Panc1 (cell line): ENCODE measurements at regions not wholly inside any gene's neighbourhood (a gene's known extent, or its start where the extent isn't known, plus 50 kb on each side); places are given as distances from the start of the nearest gene placed in this dataset.

Experiments
- ATAC-seq: fragments of 200-7000 bp; cut with Tn5 transposase; 2 replicates; pipeline ENCODE4 v1.9.1; 2020; ENCODE audit warnings: mild to moderate bottlenecking, moderate library complexity
- BruUV-seq: library from RNA; stranded (reverse); fragments of 400-500 nt; replicated peaks from 2 replicates; lab custom pipeline; 2021; lab: Mats Ljungman, UMichigan
- CTCF ChIA-PET: fragments of 300-600 bp; sonication (Branson Sonifier 250); formaldehyde crosslinking; loops from one replicate; lab custom pipeline; 2022; ENCODE audit warnings: antibody characterized with exemption; lab: Charles Lee
- POLR2A ChIA-PET: fragments of 300-600 bp; sonication (Branson Sonifier 250); formaldehyde crosslinking; loops from one replicate; lab custom pipeline; 2022; ENCODE audit warnings: antibody characterized with exemption; lab: Charles Lee
- DNase-seq: peaks from one replicate; pipeline ENCODE4 v3.0.0-alpha.2; 2010; ENCODE audit warnings: low read depth, low spot score
- H3K27ac ChIP-seq: 2 replicates; pipeline ENCODE4 v1.5.1; 2011; ENCODE audit warnings: mild to moderate bottlenecking, low read length, inconsistent platforms
- H3K27me3 ChIP-seq: fragments of 200-500 bp; sonication (Bioruptor generic); 2 replicates; pipeline ENCODE4 v1.6.0; 2014; ENCODE audit warnings: low read length, inconsistent platforms; ENCODE audit not compliant: control insufficient read depth, insufficient read depth
- H3K36me3 ChIP-seq: fragments of 200-500 bp; sonication (Bioruptor generic); 2 replicates; pipeline ENCODE4 v1.5.1; 2014; ENCODE audit warnings: inconsistent platforms, mild to moderate bottlenecking, low read length, moderate library complexity; ENCODE audit not compliant: control insufficient read depth, insufficient read depth
- H3K4me1 ChIP-seq: 2 replicates; pipeline ENCODE4 v1.5.1; 2011; ENCODE audit warnings: inconsistent platforms, mild to moderate bottlenecking, low read length, moderate library complexity; ENCODE audit not compliant: control insufficient read depth, insufficient read depth
- H3K4me3 ChIP-seq, 2 experiments: 2 replicates each; pipeline ENCODE4 v1.5.1; 2011 to 2012; ENCODE audit warnings: low read depth in 2 of 2, low read length in 2 of 2, mild to moderate bottlenecking in 2 of 2, inconsistent platforms in 1 of 2, moderate library complexity in 1 of 2
- H3K9me3 ChIP-seq: fragments of 200-500 bp; sonication (Bioruptor generic); 2 replicates; pipeline ENCODE4 v1.5.1; 2014; ENCODE audit warnings: low read depth, mild to moderate bottlenecking, inconsistent platforms, low read length, moderate library complexity; ENCODE audit not compliant: control insufficient read depth, insufficient read depth
- POLR2AphosphoS5 ChIP-seq: IDR thresholded peaks from 2 replicates; pipeline ENCODE4 v1.6.1; 2012; ENCODE audit warnings: mild to moderate bottlenecking, low read depth, low read length, moderate library complexity
- SIN3A ChIP-seq: IDR thresholded peaks from 2 replicates; pipeline ENCODE4 v1.6.1; 2012; ENCODE audit warnings: low read depth, mild to moderate bottlenecking, low read length, moderate library complexity, borderline replicate concordance; ENCODE audit not compliant: insufficient read depth
- TCF7L2 ChIP-seq: IDR thresholded peaks from 2 replicates; pipeline ENCODE4 v1.6.1; 2011; ENCODE audit warnings: mild to moderate bottlenecking, low read depth, low read length, inconsistent platforms
- in situ Hi-C: cut with HindIII; loops from 2 replicates; pipeline ENCODE4 v1.10.0; 2016; ENCODE audit warnings: low sequenced_read_pairs, low pct_unique_long_range_greater_than_20kb
- intact Hi-C: fragments of 100-400 bp; cut with micrococcal nuclease; formaldehyde crosslinking; loops from one replicate; pipeline ENCODE4 v1.10.0; 2022; ENCODE audit not compliant: unreplicated experiment
- TF ChIP-seq, protein P1 (sequence below), 2 experiments: IDR thresholded peaks; 2 replicates each; pipeline ENCODE4 v1.6.1; 2011 to 2012; ENCODE audit warnings: low read depth in 2 of 2, control low read depth in 1 of 2, low read length in 1 of 2, mild to moderate bottlenecking in 1 of 2, moderate library complexity in 1 of 2; ENCODE audit not compliant: insufficient read depth in 1 of 2
- TF ChIP-seq, protein P2 (sequence below): fragments of 450-650 bp; IDR thresholded peaks from 2 replicates; pipeline ENCODE4 v1.5.1; 2017; ENCODE audit warnings: mild to moderate bottlenecking

DNA sequence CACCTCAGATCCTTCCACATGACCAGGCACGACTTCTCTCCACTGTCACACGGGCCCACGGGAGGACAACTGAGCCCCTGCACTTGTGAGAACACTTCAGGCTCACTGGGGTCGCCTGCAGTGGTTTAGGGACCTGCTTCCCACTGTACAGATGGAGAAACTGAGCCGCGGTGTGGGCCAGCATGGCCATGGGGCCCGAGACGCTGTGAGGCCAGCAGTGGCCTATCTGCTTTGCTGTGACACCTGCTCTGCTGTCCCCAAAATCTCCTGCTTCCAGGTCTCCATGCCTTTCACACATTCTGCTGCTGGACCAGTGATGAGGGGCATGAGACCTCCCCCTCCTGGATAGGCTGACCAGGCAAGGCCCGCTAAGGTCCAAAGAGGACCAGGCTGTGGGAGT lies 75.8 kb upstream of the PAX2 start:
- intact Hi-C loops: loop anchor here (5.0 to 10.0 kb wide), 2 partner anchors 73 to 205 kb away; no protein-coding TSS in a partner anchor
- H3K4me1 ChIP-seq: peaks cover 3% of the 10 kb centered on the region; the same call in 1 of the 2 replicates
- in situ Hi-C loops: no loop called here
- ATAC-seq (no peak), DNase-seq (no peak)
- H3K9me3 ChIP-seq: no peaks in the 10 kb centered on the region
- H3K36me3 ChIP-seq: no peaks in the 10 kb centered on the region
- H3K27me3 ChIP-seq: peaks cover 23% of the 10 kb centered on the region
- TF ChIP-seq, protein P1, sequence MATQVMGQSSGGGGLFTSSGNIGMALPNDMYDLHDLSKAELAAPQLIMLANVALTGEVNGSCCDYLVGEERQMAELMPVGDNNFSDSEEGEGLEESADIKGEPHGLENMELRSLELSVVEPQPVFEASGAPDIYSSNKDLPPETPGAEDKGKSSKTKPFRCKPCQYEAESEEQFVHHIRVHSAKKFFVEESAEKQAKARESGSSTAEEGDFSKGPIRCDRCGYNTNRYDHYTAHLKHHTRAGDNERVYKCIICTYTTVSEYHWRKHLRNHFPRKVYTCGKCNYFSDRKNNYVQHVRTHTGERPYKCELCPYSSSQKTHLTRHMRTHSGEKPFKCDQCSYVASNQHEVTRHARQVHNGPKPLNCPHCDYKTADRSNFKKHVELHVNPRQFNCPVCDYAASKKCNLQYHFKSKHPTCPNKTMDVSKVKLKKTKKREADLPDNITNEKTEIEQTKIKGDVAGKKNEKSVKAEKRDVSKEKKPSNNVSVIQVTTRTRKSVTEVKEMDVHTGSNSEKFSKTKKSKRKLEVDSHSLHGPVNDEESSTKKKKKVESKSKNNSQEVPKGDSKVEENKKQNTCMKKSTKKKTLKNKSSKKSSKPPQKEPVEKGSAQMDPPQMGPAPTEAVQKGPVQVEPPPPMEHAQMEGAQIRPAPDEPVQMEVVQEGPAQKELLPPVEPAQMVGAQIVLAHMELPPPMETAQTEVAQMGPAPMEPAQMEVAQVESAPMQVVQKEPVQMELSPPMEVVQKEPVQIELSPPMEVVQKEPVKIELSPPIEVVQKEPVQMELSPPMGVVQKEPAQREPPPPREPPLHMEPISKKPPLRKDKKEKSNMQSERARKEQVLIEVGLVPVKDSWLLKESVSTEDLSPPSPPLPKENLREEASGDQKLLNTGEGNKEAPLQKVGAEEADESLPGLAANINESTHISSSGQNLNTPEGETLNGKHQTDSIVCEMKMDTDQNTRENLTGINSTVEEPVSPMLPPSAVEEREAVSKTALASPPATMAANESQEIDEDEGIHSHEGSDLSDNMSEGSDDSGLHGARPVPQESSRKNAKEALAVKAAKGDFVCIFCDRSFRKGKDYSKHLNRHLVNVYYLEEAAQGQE (IDR thresholded peaks at IDR 0.05; ENCODE audit: insufficient read depth in 1 of 2, low read depth in 2 of 2, low read length in 1 of 2): no peak
- TF ChIP-seq, protein P2, sequence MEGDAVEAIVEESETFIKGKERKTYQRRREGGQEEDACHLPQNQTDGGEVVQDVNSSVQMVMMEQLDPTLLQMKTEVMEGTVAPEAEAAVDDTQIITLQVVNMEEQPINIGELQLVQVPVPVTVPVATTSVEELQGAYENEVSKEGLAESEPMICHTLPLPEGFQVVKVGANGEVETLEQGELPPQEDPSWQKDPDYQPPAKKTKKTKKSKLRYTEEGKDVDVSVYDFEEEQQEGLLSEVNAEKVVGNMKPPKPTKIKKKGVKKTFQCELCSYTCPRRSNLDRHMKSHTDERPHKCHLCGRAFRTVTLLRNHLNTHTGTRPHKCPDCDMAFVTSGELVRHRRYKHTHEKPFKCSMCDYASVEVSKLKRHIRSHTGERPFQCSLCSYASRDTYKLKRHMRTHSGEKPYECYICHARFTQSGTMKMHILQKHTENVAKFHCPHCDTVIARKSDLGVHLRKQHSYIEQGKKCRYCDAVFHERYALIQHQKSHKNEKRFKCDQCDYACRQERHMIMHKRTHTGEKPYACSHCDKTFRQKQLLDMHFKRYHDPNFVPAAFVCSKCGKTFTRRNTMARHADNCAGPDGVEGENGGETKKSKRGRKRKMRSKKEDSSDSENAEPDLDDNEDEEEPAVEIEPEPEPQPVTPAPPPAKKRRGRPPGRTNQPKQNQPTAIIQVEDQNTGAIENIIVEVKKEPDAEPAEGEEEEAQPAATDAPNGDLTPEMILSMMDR: no peak
- TF ChIP-seq POLR2AphosphoS5 (no peak), TCF7L2 (no peak), SIN3A (no peak)
- no peak overlapping the region for H3K27ac ChIP-seq
- CTCF ChIA-PET: no interaction called here
- POLR2A ChIA-PET: no interaction called here
- no TSS peak for BruUV-seq
- no peak overlapping the region for H3K4me3 ChIP-seq

DNA sequence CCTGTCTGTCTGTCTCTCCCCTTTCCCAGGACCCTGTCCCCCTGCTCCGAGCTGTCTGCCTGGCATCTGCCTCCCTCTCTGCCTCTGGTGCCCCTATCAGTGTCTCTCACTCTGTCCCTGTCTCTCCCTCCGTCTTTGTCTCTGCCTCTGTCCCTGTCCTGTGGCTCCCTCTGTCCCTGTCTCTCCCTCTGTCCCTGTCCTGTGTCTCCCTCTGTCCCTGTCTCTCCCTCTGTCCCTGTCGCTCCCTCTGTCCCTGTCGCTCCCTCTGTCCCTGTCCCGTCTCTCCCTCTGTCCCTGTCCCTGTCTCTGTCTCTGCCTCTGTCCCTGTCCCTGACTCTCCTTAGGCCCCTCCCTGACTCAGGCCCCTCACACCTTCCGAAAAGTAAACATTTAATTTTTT lies 75.0 kb upstream of the PAX2 start:
- TF ChIP-seq POLR2AphosphoS5 (no peak), TCF7L2 (no peak), SIN3A (no peak)
- TF ChIP-seq, protein P2: no peak
- TF ChIP-seq, protein P1 (IDR thresholded peaks at IDR 0.05; ENCODE audit: insufficient read depth in 1 of 2, low read depth in 2 of 2, low read length in 1 of 2): no peak
- no peaks in the 10 kb centered on the region for H3K9me3 ChIP-seq
- peaks cover 3% of the 10 kb centered on the region; the same call in 1 of the 2 replicates for H3K4me1 ChIP-seq
- ATAC-seq (peak; percentile 42), DNase-seq (no peak)
- BruUV-seq: no TSS peak
- intact Hi-C loops: loop anchor here (5.0 to 10.0 kb wide), 2 partner anchors 72 to 204 kb away; no protein-coding TSS in a partner anchor
- peaks cover 23% of the 10 kb centered on the region for H3K27me3 ChIP-seq
- no peak overlapping the region for H3K27ac ChIP-seq
- POLR2A ChIA-PET: interaction anchor here (0.6 kb wide), 1 partner anchor 130 kb away, joined by 3 read pairs; no protein-coding TSS in a partner anchor
- in situ Hi-C loops: no loop called here
- CTCF ChIA-PET: interaction anchor here (0.6 to 0.8 kb wide), 3 partner anchors 29 to 218 kb away, joined by 5 to 11 read pairs (median 6); no protein-coding TSS in a partner anchor
- H3K4me3 ChIP-seq: peak overlapping the region in 1 of 2 experiments; percentile 37; a peak in 2 of 4 replicates
- H3K36me3 ChIP-seq: no peaks in the 10 kb centered on the region
